HG03064 (cell line): ENCODE measurements at regions not wholly inside any gene's neighbourhood (a gene's known extent, or its start where the extent isn't known, plus 50 kb on each side); places are given as distances from the start of the nearest gene placed in this dataset.

Source experiments
- ATAC-seq: cut with Tn5 transposase; IDR thresholded peaks from one replicate; pipeline ENCODE4 v1.9.1; 2021; ENCODE audit warnings: low read depth; ENCODE audit not compliant: unreplicated experiment

- no peak for ATAC-seq
Measured at GRCh38 chr4:108342325-108342970, 173.7 kb upstream of the LEF1 start.

DNA sequence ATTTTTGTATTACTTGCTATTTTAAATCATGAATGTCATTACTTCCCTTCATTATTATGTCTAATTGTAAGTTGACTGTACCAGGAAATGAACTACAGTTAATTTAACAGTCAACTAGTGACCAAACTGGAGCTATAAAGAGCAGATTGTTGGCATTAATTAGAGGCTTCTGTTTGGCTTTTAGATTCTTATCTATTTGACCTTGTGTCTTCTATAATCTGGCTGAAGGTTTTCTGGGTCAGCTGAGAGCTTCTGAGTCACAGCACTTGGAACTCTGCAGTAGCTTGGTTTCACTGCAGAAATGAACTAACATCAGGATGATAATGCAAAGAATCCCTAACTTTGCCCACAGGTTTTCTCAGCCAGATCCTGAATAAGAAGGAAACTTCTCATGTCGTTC is 169.2 kb upstream of the LEF1 start:
- no peak for ATAC-seq

- no peak for ATAC-seq
Measured at GRCh38 chr4:108336076-108336475, 167.3 kb upstream of the LEF1 start.

DNA sequence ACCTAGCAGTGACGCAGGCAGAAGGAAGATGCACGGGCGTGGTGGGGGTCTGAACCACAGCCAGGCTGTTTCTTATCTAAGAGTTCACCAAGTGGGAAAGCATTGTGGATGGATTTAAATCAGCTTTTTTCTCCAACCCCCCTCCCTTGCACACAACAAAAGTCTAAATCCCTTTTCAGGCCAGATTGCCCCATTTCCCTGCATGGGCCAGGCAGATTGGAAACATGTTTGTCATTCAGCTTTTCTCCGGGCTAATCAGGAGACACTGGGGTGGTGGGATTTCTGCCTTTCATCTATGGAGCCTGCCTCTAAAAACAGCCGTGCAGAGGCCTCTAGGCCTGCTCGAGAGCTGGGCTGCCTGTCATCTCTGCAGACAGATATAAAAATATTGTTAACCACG is 166.3 kb upstream of the LEF1 start:
- no peak for ATAC-seq

DNA sequence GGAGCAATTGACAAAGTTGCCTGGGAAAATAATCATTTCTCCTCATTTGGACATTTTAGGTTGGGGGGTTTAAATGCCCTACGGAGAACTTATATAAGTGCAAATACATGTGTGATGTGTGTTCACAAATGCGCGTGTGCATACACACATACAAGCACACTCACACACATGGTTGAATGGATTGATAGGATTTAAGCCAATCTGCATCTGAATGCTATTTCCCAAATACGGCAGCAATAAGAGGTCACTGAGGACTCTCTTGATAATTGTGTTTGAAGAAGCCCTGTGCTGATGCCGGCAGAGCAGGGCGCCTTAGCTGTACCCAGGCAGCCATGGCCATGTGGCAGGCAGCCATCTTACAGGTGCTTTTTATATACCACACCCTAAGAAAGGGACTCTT is 165.3 kb upstream of the LEF1 start:
- ATAC-seq = no peak

DNA sequence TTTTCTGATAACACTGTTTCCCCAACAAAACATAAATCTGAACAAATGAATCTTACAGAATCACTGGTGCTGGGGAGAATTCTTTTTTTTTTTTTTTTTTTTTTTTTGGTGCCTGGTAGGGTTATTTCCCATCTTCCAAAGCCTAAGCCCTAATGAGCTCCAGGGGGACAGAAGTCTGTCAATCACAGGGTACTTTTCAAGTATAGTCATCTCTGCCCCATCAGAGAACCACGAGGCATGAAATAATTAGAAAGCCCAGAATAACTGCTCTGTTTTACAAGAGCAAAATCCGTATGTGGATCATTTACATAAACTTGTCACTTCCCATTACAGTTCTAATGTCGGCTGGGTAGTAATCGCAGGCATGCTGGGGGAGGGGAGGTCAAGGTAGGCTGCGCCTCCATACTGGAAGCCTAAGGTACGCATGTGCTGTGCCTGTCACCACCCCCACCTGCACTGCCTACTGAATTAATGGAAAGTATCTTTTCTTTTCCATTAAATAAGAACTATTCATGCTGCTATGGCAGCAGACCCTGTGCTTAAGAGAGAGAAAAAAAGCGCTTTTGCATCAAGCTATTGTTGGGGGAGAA is 164.7 kb upstream of the LEF1 start:
- no peak for ATAC-seq

DNA sequence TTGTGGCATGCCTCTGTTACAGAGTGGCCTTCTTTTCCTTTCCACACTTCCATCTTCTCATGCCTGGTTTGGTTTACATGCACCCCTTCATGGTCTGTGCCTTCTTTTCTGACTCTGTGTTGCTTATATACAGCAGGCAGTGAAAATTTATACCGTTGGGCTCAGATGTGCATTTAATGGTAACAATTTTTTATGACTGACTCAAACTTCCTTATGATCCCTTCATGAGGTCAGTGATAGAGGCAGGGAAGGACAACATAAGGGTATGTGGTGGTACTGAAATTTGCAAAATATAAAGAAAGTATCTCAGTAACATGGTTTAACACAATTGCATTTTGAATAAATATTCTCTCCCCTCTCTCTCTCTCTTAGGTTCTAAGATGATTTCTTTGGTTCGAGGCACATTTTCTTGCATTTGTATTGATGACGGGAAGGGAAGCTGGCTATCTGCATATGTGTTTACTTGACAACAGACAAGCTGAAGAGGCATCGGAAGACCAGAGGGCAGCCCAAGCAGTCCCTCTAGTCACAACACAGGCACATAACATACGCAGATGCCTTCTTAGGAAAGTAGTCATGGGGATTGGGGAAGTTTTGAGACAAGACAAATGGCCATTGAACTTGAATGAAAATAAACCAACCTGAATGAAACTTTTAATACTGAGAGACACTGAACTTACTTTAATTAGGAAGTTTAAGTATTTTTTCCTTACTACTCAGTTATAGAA is 163.3 kb upstream of the LEF1 start:
- no peak for ATAC-seq

DNA sequence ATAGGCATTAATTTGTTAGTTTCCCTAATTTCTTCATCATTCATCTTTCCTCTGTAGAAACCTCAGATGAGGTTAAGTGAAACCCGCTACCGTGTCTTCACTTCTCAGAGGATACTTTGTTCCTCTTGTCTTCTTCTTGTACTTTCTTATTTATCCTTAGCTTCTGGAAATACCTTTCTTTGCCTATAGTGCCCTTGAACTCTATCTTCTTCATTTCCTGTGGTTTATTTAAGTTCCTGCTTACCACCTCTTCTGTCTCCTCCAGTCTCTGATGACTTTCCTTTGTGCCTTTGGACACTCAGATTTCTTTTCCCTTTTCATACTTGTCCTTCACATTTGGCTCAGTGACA is 159.6 kb upstream of the LEF1 start:
- no peak for ATAC-seq

DNA sequence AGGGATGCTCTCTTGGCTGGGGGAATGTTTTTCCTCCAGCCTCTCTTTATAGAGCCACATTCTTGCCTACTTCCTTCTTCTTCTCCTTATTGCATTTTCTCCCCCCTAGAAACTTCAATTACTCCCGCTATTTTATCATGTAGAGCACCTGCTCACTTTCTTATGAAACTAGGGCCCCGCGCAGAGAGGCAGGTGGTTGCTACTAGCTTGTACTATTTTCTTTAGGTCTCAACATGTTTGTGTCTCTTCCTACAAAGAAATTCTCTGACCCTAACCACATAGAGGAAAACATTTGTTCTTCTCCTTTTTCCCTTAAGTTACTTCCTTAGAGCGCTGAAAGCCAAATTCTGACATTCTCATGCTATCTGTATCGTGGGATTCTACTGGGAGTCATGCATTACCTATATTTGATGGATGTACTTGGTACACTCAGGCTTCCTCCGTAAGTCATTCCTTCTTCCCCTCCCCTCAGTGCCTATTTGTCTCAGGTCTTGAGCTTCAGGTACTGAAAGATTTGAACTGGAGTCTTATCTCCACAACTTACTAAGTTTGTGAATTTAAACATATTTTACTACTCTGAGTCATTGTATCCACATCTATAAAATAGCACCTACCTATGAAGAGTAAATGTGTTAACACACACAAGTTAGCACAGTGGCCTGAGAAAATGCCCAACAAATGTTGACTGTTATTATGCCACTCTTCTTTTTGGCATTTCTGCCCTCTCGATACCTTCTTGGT is 159.1 kb upstream of the LEF1 start:
- ATAC-seq = no peak

DNA sequence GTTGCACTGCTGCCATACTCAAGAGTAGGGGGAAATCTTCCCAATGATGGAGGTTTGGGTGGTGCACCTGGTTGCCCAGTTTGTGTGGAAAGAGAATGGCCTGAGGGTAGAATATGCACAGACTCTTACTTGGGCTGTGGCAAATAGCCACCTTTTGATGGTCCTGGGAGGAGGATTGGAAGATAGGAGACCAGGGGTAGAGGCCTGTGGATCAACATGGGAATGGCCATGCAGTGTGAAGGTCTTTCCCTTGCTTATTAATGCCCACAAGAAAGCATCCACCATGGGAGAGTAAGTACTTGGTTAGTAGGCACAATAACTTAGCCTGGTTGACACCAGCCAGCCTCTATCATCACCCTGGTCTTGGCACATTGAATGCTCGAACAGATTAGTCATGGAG is 156.8 kb upstream of the LEF1 start:
- ATAC-seq = no peak

- ATAC-seq = no peak
Measured at GRCh38 chr4:108324450-108324849, 155.7 kb upstream of the LEF1 start.

GRCh38 chr4:108322497-108322896 is 153.8 kb upstream of the LEF1 start:
- ATAC-seq = no peak

DNA sequence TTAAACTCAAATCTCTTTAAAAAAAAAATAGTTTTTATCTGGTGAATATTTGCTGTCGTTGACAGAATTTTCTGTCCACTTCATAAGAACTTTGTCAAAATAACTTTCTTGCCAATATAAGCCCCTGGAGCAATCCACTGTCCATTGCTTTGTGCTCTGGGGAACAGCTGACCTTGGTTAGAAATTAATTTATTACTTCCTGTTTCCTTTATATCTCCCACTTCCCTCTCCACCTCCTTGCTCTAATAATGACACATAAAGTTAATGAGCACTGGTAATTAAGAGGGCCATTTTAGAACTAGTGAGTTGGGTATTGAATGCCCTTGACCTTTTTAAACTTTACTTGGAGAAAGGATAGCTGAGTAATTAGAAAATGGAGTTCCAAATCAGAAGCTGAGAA is 151.3 kb upstream of the LEF1 start:
- no peak for ATAC-seq

GRCh38 chr4:108317377-108317776 is 148.6 kb upstream of the LEF1 start:
- ATAC-seq = no peak

DNA sequence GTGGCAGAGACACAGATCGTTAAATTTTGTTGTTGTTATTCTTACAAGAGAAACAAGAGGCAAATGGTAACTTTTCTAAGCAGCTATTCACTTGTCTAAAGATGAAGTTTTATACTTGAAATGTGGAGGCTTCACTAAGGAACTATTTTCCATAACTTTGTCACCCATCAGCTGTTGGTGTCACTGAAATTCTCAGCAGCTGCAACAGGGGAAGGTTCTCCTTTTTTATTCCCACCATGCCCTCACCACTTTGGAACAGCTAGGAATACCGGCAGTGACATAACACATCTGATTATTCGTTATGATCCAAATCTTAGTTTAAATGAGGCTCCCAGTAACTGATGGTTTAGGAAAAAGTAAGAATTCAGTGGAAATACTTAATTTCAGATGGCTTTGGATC is 147.0 kb upstream of the LEF1 start:
- no peak for ATAC-seq

GRCh38 chr4:108314900-108315589 is 146.3 kb upstream of the LEF1 start:
- ATAC-seq = no peak

- no peak for ATAC-seq
Measured at GRCh38 chr4:108313546-108314339, 145.0 kb upstream of the LEF1 start.

DNA sequence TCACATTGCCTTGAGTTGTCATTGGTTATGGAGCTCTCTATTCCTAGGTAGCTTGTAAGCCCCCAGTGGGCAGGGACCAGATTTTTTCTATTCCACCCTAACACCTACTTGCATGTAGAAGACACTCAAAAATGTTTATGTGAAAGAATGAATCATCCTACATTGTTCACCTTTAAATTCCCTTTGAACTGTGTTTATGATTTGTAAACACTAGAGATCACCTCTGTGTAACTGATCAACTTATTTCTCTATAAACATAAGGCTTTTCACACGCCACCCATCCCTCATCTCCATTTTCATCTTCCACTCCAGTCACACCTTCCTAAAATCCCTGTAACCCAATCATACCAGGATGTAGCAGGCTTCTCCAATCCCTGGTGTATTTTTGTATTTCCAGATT is 142.6 kb upstream of the LEF1 start:
- ATAC-seq = no peak

DNA sequence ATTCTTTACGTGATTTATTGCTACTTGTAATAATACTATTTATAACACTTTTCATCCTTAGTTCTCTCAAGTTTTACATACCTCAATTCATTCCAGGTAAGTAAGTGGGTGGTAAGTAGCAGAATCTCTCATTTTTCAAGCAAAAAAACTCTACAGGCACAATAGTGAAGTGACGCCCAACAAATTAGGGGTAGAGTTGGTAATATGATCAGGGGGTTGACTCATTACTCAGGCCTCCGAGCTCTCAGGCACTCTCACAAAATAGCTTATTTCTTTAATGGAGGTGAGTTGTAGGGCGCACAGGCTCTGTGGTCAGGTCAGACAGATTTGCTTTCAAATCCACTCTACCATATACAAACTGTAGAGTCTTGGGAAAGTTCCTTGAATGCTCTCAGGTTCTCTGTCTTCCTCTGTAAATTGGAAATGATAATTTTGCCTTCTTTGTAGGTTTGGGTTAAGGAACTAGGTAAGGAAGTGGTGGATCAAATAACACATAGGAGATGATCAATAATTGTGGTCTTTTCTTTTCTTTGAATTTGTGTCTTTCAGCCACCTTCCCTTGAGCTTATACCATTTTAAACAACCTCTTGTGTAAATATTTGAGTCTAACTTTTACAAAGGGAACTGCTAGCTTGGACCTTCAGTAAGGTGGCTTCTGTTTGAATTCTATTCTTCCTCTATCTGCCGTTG is 134.9 kb upstream of the LEF1 start:
- ATAC-seq = no peak
